HG03432 (cell line): ENCODE measurements at regions not wholly inside any gene's neighbourhood (a gene's known extent, or its start where the extent isn't known, plus 50 kb on each side); places are given as distances from the start of the nearest gene placed in this dataset.
"Not testable (repeated sequence)": the region's sequence is repeated elsewhere in the genome, so short reads cannot be mapped to it uniquely, and the experiment has no call there.

ENCODE experiments used
- ATAC-seq: cut with Tn5 transposase; IDR thresholded peaks from one replicate; pipeline ENCODE4 v1.9.1; 2021; ENCODE audit warnings: mild to moderate bottlenecking, moderate library complexity; ENCODE audit not compliant: unreplicated experiment

DNA sequence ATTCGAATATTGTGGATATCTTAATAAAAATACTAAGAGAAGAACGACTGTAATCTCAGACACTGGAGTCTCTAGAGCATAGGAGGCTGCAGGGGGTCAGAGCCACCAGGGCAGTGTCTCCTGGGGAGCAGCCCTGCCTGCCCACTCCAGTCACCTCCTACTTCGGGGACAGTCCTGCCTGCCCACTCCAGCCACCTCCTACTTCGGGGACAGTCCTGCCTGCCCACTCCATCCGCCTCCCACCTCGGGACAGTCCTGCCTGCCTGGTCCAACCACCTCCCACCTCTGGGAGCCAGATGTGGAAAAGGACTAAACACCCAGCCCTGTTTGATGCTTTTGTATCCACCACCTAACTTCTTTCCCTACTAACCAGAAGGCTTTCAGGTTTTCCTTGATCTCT is 350.1 kb upstream of the SMIM21 start:
- no peak for ATAC-seq

DNA sequence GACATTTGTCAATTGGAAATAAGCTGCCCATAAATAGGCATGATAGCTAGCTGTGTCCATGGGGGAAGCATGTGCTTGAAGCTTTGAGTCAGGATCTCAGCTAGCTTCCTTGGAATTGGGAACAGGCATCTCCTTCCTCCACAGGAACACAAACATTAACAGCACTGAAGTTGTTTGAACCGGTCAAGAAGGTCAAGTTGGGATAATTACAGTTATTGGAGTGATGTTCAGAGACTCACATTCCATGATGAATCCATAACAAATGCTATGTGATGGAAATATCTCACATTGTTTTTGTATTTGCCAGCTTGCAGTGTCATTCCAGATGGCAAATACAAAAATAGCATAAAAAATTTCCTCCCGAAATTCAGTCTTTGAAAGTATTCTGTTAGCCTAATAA is 347.6 kb upstream of the SMIM21 start:
- no peak for ATAC-seq

DNA sequence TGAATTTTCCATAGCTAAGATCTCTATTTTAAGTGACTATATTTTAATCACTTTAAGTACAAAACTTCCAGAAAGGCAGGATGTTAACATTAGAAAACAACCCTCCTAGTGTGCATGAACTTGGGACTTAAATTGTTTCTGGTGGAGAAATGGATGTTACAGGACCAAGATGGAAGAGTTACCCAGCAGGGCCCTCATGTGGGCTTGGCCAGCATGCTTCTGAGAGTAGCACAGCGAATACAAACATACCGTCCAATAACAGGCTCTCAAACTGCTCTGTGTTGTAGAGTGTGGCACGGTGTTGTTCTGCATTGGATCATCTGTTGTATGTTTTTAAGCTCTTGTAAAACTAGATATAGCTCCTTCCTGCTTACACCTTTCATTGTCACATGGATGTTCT is 346.1 kb upstream of the SMIM21 start:
- no peak for ATAC-seq

- no peak for ATAC-seq
These were observed 335.3 kb upstream of the SMIM21 start for GRCh38 chr18:75762758-75763157.

- no peak for ATAC-seq
These were observed 332.7 kb upstream of the SMIM21 start for GRCh38 chr18:75760208-75760607.

DNA sequence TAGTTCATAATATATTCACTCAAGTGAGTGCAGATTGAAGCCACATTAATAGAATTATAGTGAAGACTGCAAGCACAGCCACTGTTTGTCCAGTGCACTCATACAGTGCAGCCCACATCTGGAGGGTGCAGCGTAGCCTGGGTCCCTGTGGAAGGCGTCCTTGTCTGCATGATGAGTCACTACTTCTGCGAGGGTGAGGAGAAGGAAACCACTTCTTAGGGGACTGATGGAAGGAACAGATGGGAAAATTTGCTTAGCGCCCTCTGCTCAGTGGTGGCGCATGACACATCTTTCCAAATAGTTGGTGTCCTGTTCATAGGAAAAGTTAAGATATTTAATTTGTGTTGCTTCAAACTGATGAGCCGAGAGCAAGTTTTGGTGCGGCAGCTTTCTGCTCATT is 330.4 kb upstream of the SMIM21 start:
- no peak for ATAC-seq

GRCh38 chr18:75754433-75754832 is 326.9 kb upstream of the SMIM21 start:
- no peak for ATAC-seq

- ATAC-seq = no peak
These were observed 326.2 kb upstream of the SMIM21 start for GRCh38 chr18:75753753-75754152.

GRCh38 chr18:75752740-75753263 is 325.3 kb upstream of the SMIM21 start:
- no peak for ATAC-seq

DNA sequence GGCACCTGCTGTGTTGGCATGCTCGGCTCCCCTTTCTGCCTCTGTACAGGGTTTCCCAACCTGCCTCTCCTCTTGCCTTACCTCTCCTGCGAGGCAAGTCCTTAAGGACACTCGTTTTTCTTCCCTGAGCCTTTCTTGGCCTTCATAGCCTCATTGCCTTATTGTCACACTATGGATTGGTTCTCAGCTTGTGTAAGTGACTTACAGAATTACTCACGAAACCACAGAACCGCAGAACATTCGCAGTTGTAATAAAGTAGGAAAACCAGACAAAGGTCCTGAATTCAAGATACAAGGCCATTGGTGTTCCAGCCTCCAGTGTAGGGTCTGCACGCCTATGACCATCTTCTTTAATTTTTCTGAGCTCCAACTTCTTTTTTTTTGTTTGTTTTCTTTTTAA is 317.6 kb upstream of the SMIM21 start:
- no peak for ATAC-seq

- no peak for ATAC-seq
These were observed 315.0 kb upstream of the SMIM21 start for GRCh38 chr18:75742516-75742915.

DNA sequence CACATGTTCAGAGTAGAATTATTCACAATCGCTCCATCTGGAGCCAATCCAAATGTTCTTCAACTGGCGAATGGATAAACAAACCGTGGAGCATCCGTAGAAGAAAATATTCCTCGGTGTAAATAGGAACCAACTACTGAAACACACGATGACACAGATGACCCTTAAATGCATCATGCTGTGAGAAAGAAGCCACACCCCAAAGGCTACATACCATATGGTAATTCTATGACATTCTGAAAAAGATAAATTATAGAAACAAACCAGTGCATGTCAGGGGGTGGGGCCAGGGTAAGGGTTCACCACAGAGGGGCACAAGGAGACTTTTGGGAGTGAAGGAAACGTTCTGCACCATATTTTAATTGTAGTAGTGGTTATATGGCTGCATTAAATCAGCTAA is 312.2 kb upstream of the SMIM21 start:
- no peak for ATAC-seq

- ATAC-seq = no peak
These were observed 307.8 kb upstream of the SMIM21 start for GRCh38 chr18:75735291-75735690.

- ATAC-seq = no peak
These were observed 302.7 kb upstream of the SMIM21 start for GRCh38 chr18:75730249-75730648.

GRCh38 chr18:75728621-75729020 is 301.1 kb upstream of the SMIM21 start:
- ATAC-seq = no peak

GRCh38 chr18:75727456-75727855 is 300.0 kb upstream of the SMIM21 start:
- no peak for ATAC-seq

GRCh38 chr18:75723521-75724340 is 296.2 kb upstream of the SMIM21 start:
- no peak for ATAC-seq

- ATAC-seq = no peak
These were observed 287.3 kb upstream of the SMIM21 start for GRCh38 chr18:75714766-75715165.

DNA sequence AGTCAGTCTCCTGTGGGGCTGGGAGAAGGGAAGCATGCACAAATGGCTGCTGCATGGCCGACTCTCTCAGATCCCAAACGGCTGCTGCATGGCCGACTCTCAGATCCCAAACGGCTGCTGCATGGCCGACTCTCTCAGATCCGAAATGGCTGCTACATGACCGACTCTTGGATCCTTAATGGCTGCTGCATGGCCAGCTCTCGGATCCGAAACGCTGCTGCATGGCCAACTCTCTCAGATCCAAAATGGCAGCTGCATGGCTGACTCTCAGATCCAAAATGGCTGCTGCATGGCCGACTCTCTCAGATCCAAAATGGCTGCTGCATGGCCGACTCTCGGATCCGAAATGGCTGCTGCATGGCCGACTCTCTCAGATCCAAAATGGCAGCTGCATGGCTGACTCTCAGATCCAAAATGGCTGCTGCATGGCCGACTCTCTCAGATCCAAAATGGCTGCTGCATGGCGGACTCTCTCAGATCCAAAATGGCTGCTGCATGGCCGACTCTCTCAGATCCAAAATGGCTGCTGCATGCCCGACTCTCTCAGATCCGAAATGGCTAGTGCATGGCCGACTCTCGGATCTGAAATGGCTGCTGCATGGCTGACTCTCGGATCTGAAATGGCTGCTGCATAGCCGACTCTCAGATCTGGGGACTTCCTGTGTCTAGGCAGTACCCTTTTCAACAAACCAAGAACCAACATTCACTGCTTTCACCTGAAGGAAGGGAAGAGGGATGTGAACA is 284.8 kb upstream of the SMIM21 start:
- not testable (repeated sequence) for ATAC-seq

GRCh38 chr18:75700561-75700960 is 273.1 kb upstream of the SMIM21 start:
- ATAC-seq = no peak

- no peak for ATAC-seq
These were observed 271.4 kb upstream of the SMIM21 start for GRCh38 chr18:75698861-75699260.

DNA sequence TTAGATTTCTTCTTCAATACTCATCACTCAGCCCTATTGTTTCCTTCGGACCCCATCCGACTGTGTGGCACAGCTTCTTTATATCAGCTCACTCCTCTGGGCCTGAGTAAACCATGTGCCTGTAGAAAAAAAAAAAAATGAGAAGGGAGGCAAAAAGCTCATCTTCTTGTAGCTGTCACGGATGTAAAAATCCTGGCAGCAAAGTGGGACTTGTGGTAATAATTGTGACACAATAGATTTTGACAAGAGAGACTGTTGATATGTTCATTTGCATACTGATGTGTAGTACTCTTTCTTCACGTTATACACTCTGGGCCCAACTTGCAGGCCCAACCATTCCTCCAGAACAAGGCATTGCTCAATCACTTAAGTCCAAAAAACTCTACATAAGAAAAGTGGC is 270.0 kb upstream of the SMIM21 start:
- no peak for ATAC-seq
